CD4-positive, CD25-positive, alpha-beta regulatory T cell (primary cell): ENCODE measurements at regions not wholly inside any gene's neighbourhood (a gene's known extent, or its start where the extent isn't known, plus 50 kb on each side); places are given as distances from the start of the nearest gene placed in this dataset.
A peak's percentile ranks its signal among the peaks of the same experiment; 100 is the strongest.

Experiments
- ATAC-seq, 2 donors: fragments of 150-1000 bp; cut with Tn5 transposase; one replicate each; pipeline ENCODE4 v1.10.0; 2021; ENCODE audit warnings: low read depth in 2 of 2, moderate number of reproducible peaks in 2 of 2, moderate library complexity in 1 of 2
- DNase-seq, 3 donors: peaks; one replicate each; pipeline versions ENCODE4 v3.0.0 to v3.0.0-alpha.2; 2012 to 2022; ENCODE audit warnings: mixed read lengths in 1 of 3
- H3K27ac ChIP-seq: one replicate; pipeline ENCODE4 v1.7.0; 2013; ENCODE audit warnings: mild to moderate bottlenecking, low read length; ENCODE audit not compliant: insufficient read depth, poor library complexity, severe bottlenecking
- H3K27me3 ChIP-seq: one replicate; pipeline ENCODE4 v1.7.0; 2013; ENCODE audit warnings: low read length; ENCODE audit not compliant: control insufficient read depth, insufficient read depth
- H3K36me3 ChIP-seq: one replicate; pipeline ENCODE4 v1.7.0; 2013; ENCODE audit warnings: mild to moderate bottlenecking, low read length, moderate library complexity; ENCODE audit not compliant: control insufficient read depth, insufficient read depth
- H3K4me1 ChIP-seq: 2 replicates; pipeline ENCODE4 v1.7.0; 2013; ENCODE audit warnings: mild to moderate bottlenecking, low read length; ENCODE audit not compliant: insufficient read depth, control insufficient read depth, poor library complexity, severe bottlenecking
- H3K4me3 ChIP-seq: one replicate; pipeline ENCODE4 v1.7.0; 2013; ENCODE audit warnings: low read depth, mild to moderate bottlenecking, low read length, moderate library complexity
- H3K9me3 ChIP-seq, 2 experiments: 1 replicate in 1 of 2; 2 replicates in 1 of 2; pipeline ENCODE4 v1.7.0; 2013; ENCODE audit warnings: low read length in 2 of 2, mild to moderate bottlenecking in 1 of 2, moderate library complexity in 1 of 2; ENCODE audit not compliant: control insufficient read depth in 2 of 2
- H3K27ac Mint-ChIP-seq, 3 donors: one replicate each; pipeline ENCODE4 v1.8.0; 2020 to 2022; ENCODE audit warnings: mild to moderate bottlenecking in 3 of 3, mixed read lengths in 3 of 3, moderate library complexity in 2 of 3
- H3K27me3 Mint-ChIP-seq: one replicate; pipeline ENCODE4 v1.8.0; 2022; ENCODE audit warnings: mild to moderate bottlenecking, mixed read lengths
- H3K36me3 Mint-ChIP-seq: one replicate; pipeline ENCODE4 v1.8.0; 2020; ENCODE audit warnings: mixed read lengths
- H3K4me1 Mint-ChIP-seq, 4 donors: one replicate each; pipeline ENCODE4 v1.8.0; 2020 to 2022; ENCODE audit warnings: mixed read lengths in 4 of 4, mild to moderate bottlenecking in 1 of 4
- H3K4me3 Mint-ChIP-seq, 4 donors: one replicate each; pipeline ENCODE4 v1.8.0; 2020 to 2022; ENCODE audit warnings: mild to moderate bottlenecking in 4 of 4, mixed read lengths in 4 of 4, moderate library complexity in 3 of 4
- H3K9me3 Mint-ChIP-seq, 7 donors: one replicate each; pipeline ENCODE4 v1.8.0; 2020 to 2022; ENCODE audit warnings: mixed read lengths in 7 of 7, mild to moderate bottlenecking in 3 of 7, moderate library complexity in 2 of 7

DNA sequence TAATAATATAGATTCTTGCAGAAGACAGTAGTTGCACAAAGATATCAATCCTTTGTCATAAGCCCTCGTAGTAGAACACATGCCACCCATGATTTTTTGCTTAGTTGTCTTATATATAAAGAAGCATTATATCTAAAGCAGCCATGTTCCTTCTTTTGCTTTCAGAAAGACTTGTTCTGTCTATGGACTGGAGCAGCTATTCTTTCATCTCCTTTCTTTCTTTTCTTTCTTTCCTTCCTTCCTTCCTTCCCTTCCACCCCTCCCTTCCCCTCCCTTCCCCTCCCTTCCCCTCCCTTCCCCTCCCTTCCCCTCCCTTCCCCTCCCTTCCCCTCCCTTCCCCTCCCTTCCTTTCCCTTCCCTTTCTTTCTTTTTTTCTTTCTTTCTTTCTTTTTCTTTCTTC, 104.0 kb upstream of the HS3ST4 start:
- Mint-ChIP-seq H3K4me1 (no peaks in the 10 kb centered on the region), H3K36me3 (no peaks in the 10 kb centered on the region), H3K27ac (no peak overlapping the region), H3K27me3 (peaks cover 24% of the 10 kb centered on the region), H3K9me3 (peaks cover 0 to 1% (median 0%) of the 10 kb centered on the region in 7 donors), H3K4me3 (no peak overlapping the region)
- Histone ChIP-seq H3K27me3 (peaks cover 2% of the 10 kb centered on the region), H3K9me3 (no peaks in the 10 kb centered on the region), H3K36me3 (no peaks in the 10 kb centered on the region), H3K4me1 (no peaks in the 10 kb centered on the region), H3K4me3 (no peak overlapping the region), H3K27ac (no peak overlapping the region)
- ATAC-seq = no peak
- no peak for DNase-seq

DNA sequence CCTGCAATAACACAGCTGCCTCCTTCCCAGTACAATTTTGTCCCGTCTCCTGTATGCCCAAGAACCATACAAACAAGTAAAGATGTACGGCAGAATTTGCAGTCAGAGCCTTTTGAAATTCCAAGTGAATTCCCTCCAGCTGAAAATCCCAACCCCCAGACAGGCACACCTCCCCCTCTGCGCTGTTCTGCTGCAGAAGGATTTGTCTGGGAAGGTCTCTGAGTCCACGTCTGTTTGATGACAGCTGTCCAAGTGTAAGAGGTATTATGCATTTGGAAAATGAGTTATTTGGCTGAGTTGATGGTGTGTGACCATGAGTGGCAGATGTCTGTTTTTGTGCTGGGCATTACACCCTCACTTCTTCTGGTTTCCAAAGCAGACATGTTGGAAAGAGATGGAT, 104.9 kb upstream of the HS3ST4 start:
- ATAC-seq (no peak), DNase-seq (no peak)
- H3K4me1 ChIP-seq = no peaks in the 10 kb centered on the region
- Mint-ChIP-seq H3K4me1 (no peaks in the 10 kb centered on the region), H3K27me3 (peaks cover 24% of the 10 kb centered on the region), H3K9me3 (peaks cover 0 to 1% (median 0%) of the 10 kb centered on the region in 7 donors), H3K27ac (no peak overlapping the region), H3K4me3 (no peak overlapping the region), H3K36me3 (no peaks in the 10 kb centered on the region)
- H3K36me3 ChIP-seq = no peaks in the 10 kb centered on the region
- no peak overlapping the region for H3K4me3 ChIP-seq
- peaks cover 2% of the 10 kb centered on the region for H3K27me3 ChIP-seq
- no peak overlapping the region for H3K27ac ChIP-seq
- H3K9me3 ChIP-seq = no peaks in the 10 kb centered on the region

- Mint-ChIP-seq H3K36me3 (no peaks in the 10 kb centered on the region), H3K4me3 (no peak overlapping the region)
- no peaks in the 10 kb centered on the region for H3K4me1 ChIP-seq
Observed at GRCh38 chr16:25585526-25585925, 106.2 kb upstream of the HS3ST4 start.

DNA sequence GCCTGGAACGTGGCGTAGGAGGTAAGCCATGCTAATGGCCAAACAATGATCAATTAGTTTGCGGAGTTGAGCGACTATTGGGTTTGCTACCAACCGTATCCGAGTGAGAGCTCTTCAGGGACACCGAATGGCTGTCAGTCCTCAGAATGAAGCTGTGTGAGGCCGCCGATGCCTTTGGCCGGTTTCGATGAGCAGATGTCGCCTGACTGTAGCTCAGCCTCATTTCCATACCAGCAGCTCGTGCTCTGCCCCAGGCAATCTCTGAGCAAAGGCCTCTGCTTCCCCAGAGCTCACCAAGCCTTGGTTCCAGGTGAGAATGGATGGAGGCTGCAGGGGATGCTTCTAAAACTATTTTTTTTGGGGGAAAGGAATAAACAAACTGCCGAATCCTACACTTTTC, 111.7 kb upstream of the HS3ST4 start:
- Mint-ChIP-seq H3K27ac (no peak overlapping the region), H3K9me3 (peaks cover 0 to 3% (median 0%) of the 10 kb centered on the region in 7 donors), H3K36me3 (no peaks in the 10 kb centered on the region), H3K27me3 (peaks cover 8% of the 10 kb centered on the region), H3K4me1 (no peaks in the 10 kb centered on the region), H3K4me3 (no peak overlapping the region)
- Histone ChIP-seq H3K4me3 (no peak overlapping the region), H3K36me3 (no peaks in the 10 kb centered on the region), H3K27me3 (no peaks in the 10 kb centered on the region), H3K27ac (no peak overlapping the region), H3K9me3 (no peaks in the 10 kb centered on the region), H3K4me1 (no peaks in the 10 kb centered on the region)
- DNase-seq (no peak), ATAC-seq (no peak)

More at GRCh38 chr16:25585526-25585925, 106.2 kb upstream of the HS3ST4 start:
- peaks cover 0 to 2% (median 0%) of the 10 kb centered on the region in 7 donors for H3K9me3 Mint-ChIP-seq
- Histone ChIP-seq H3K9me3 (no peaks in the 10 kb centered on the region), H3K36me3 (no peaks in the 10 kb centered on the region), H3K27ac (no peak overlapping the region), H3K4me3 (no peak overlapping the region), H3K27me3 (peaks cover 2% of the 10 kb centered on the region)
- H3K27ac Mint-ChIP-seq = peak overlapping the region in 1 of 3 donors; percentile 6
- H3K4me1 Mint-ChIP-seq = no peaks in the 10 kb centered on the region
- ATAC-seq = no peak
- DNase-seq = no peak
- peaks cover 20% of the 10 kb centered on the region for H3K27me3 Mint-ChIP-seq

DNA sequence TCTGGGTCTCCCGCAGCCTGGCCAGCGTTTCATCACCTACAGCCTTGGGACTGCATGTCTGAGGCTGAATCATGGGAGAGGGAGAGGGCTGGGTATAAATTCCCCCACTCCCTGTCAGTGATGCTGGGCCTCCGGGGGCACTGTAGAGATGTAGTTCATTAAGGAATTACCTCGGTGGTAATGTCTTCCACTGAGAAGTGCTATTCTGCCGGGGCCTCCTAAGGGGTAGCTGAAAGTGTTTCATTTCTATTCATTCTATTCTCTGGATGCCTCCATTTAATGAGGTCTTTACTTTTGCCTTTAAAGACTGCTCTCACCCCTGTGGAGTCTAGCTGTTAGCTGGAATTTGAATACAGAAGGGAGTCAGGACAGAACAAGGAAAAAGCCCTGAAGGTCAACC, 116.4 kb upstream of the HS3ST4 start:
- H3K36me3 ChIP-seq = no peaks in the 10 kb centered on the region
- no peaks in the 10 kb centered on the region for H3K36me3 Mint-ChIP-seq
- no peaks in the 10 kb centered on the region for H3K27me3 ChIP-seq
- no peak for DNase-seq
- peaks cover 0 to 3% (median 0%) of the 10 kb centered on the region in 7 donors for H3K9me3 Mint-ChIP-seq
- H3K4me3 ChIP-seq = no peak overlapping the region
- no peak for ATAC-seq
- no peak overlapping the region for H3K27ac ChIP-seq
- no peaks in the 10 kb centered on the region for H3K4me1 ChIP-seq
- no peaks in the 10 kb centered on the region for H3K4me1 Mint-ChIP-seq
- no peak overlapping the region for H3K27ac Mint-ChIP-seq
- H3K9me3 ChIP-seq = no peaks in the 10 kb centered on the region
- H3K27me3 Mint-ChIP-seq = no peaks in the 10 kb centered on the region
- no peak overlapping the region for H3K4me3 Mint-ChIP-seq

DNA sequence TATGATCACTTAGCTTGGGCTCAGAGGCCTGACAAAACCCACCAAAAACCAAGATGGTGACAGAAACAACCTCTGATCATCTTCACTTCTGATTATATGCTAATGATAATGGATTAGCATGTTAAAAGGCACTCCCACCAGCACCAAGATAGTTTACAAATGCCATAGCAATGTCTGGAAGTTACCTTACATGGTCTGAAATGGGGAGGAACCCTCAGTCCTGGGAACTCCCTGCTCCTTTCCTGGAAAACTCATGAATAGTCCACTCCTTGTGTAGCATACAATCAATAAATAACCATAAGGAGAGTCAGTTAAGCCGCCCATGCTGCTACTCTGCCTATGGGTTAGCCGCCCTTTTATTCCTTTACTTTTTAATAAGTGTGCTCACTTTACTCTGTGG, 120.0 kb upstream of the HS3ST4 start:
- no peaks in the 10 kb centered on the region for H3K36me3 Mint-ChIP-seq
- H3K36me3 ChIP-seq = no peaks in the 10 kb centered on the region
- H3K9me3 Mint-ChIP-seq = peaks cover 0 to 5% (median 0%) of the 10 kb centered on the region in 7 donors
- ATAC-seq (no peak), DNase-seq (no peak)
- H3K27ac ChIP-seq = no peak overlapping the region
- H3K4me3 Mint-ChIP-seq = no peak overlapping the region
- H3K4me1 Mint-ChIP-seq = no peaks in the 10 kb centered on the region
- H3K4me1 ChIP-seq = no peaks in the 10 kb centered on the region
- no peaks in the 10 kb centered on the region for H3K27me3 Mint-ChIP-seq
- H3K4me3 ChIP-seq = no peak overlapping the region
- no peaks in the 10 kb centered on the region for H3K9me3 ChIP-seq
- no peaks in the 10 kb centered on the region for H3K27me3 ChIP-seq
- no peak overlapping the region for H3K27ac Mint-ChIP-seq

DNA sequence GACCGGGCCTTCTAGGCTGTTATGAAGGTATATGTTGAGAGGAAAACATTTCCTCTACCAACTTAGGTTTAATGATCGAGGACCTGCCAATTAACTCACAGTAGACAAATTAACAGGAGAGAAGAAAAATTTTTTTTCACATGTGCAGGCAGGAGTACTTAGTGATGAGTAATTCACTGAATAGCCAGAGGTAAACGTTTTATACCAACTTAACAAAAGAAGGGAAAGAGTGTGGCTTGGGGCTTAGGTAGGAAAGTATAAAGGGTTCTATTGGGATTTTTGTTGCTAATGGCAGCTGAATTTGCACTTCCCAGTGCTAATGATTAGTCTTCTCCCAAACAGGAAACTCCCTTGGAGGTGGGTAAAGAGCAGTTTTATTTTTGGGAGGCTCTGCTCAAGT, 121.6 kb upstream of the HS3ST4 start:
- Mint-ChIP-seq H3K4me3 (no peak overlapping the region), H3K27ac (no peak overlapping the region), H3K9me3 (peaks cover 0 to 5% (median 2%) of the 10 kb centered on the region in 7 donors), H3K4me1 (no peaks in the 10 kb centered on the region), H3K36me3 (no peaks in the 10 kb centered on the region), H3K27me3 (no peaks in the 10 kb centered on the region)
- Histone ChIP-seq H3K27me3 (no peaks in the 10 kb centered on the region), H3K36me3 (no peaks in the 10 kb centered on the region), H3K9me3 (no peaks in the 10 kb centered on the region), H3K27ac (no peak overlapping the region), H3K4me1 (no peaks in the 10 kb centered on the region), H3K4me3 (no peak overlapping the region)
- ATAC-seq = no peak
- no peak for DNase-seq

- H3K4me1 Mint-ChIP-seq = no peaks in the 10 kb centered on the region
- DNase-seq (no peak), ATAC-seq (no peak)
- Histone ChIP-seq H3K4me1 (no peaks in the 10 kb centered on the region), H3K36me3 (no peaks in the 10 kb centered on the region), H3K4me3 (no peak overlapping the region), H3K27ac (no peak overlapping the region), H3K27me3 (peaks cover 2% of the 10 kb centered on the region), H3K9me3 (no peaks in the 10 kb centered on the region)
- peaks cover 0 to 8% (median 2%) of the 10 kb centered on the region in 7 donors for H3K9me3 Mint-ChIP-seq
- H3K27ac Mint-ChIP-seq = no peak overlapping the region
- H3K27me3 Mint-ChIP-seq = no peaks in the 10 kb centered on the region
- no peak overlapping the region for H3K4me3 Mint-ChIP-seq
- H3K36me3 Mint-ChIP-seq = no peaks in the 10 kb centered on the region
Observed at GRCh38 chr16:25568991-25569390, 122.8 kb upstream of the HS3ST4 start.
